SJCRH30 (cell line): ENCODE measurements at regions not wholly inside any gene's neighbourhood (a gene's known extent, or its start where the extent isn't known, plus 50 kb on each side); places are given as distances from the start of the nearest gene placed in this dataset.
"Not testable (repeated sequence)": the region's sequence is repeated elsewhere in the genome, so short reads cannot be mapped to it uniquely, and the experiment has no call there.

ENCODE experiments used
- DNase-seq, 2 experiments: peaks; one replicate each; pipeline ENCODE4 v3.0.0-alpha.2; 2015 to 2020
- H3K27ac ChIP-seq: fragments of 250-450 bp; sonication (Bioruptor Pico); 2 replicates; pipeline ENCODE4 v1.5.1; 2020; ENCODE audit warnings: mild to moderate bottlenecking, moderate library complexity
- H3K27me3 ChIP-seq: fragments of 250-450 bp; sonication (Bioruptor Pico); 2 replicates; pipeline ENCODE4 v1.5.1; 2020; ENCODE audit warnings: mild to moderate bottlenecking, moderate library complexity
- H3K36me3 ChIP-seq: fragments of 250-450 bp; sonication (Bioruptor Pico); 2 replicates; pipeline ENCODE4 v1.5.1; 2020; ENCODE audit warnings: mild to moderate bottlenecking, moderate library complexity
- H3K4me1 ChIP-seq: fragments of 250-450 bp; sonication (Bioruptor Pico); 2 replicates; pipeline ENCODE4 v1.5.1; 2020; ENCODE audit warnings: mild to moderate bottlenecking, moderate library complexity
- H3K4me3 ChIP-seq: fragments of 250-450 bp; sonication (Bioruptor Pico); 2 replicates; pipeline ENCODE4 v1.5.1; 2020; ENCODE audit warnings: mild to moderate bottlenecking, moderate library complexity
- H3K9me3 ChIP-seq: fragments of 250-450 bp; sonication (Bioruptor Pico); replicated peaks from 2 replicates; pipeline ENCODE4 v1.5.1; 2020; ENCODE audit warnings: mild to moderate bottlenecking, moderate library complexity

GRCh38 chr9:85163825-85164224 lies 494.3 kb downstream of the NTRK2 start:
- Histone ChIP-seq H3K4me1 (no peaks in the 10 kb centered on the region), H3K9me3 (no peaks in the 10 kb centered on the region), H3K27ac (no peak overlapping the region), H3K27me3 (no peaks in the 10 kb centered on the region), H3K36me3 (no peaks in the 10 kb centered on the region), H3K4me3 (no peak overlapping the region)
- no peak for DNase-seq

- Histone ChIP-seq H3K4me1 (no peaks in the 10 kb centered on the region), H3K27ac (no peak overlapping the region), H3K27me3 (no peaks in the 10 kb centered on the region), H3K9me3 (no peaks in the 10 kb centered on the region), H3K36me3 (no peaks in the 10 kb centered on the region), H3K4me3 (no peak overlapping the region)
- no peak for DNase-seq
Measured at GRCh38 chr9:85163415-85163814, 493.9 kb downstream of the NTRK2 start.

GRCh38 chr9:85162822-85163221 lies 493.3 kb downstream of the NTRK2 start:
- H3K4me1 ChIP-seq = no peaks in the 10 kb centered on the region

GRCh38 chr9:85160944-85161343 lies 491.4 kb downstream of the NTRK2 start:
- H3K36me3 ChIP-seq = not testable (repeated sequence)

More at GRCh38 chr9:85162822-85163221, 493.3 kb downstream of the NTRK2 start:
- no peaks in the 10 kb centered on the region for H3K27me3 ChIP-seq
- no peak overlapping the region for H3K27ac ChIP-seq
- no peak for DNase-seq
- no peaks in the 10 kb centered on the region for H3K36me3 ChIP-seq
- H3K9me3 ChIP-seq = no peaks in the 10 kb centered on the region
- no peak overlapping the region for H3K4me3 ChIP-seq

GRCh38 chr9:85158512-85158911 lies 489.0 kb downstream of the NTRK2 start:
- no peaks in the 10 kb centered on the region for H3K4me1 ChIP-seq
- H3K36me3 ChIP-seq = no peaks in the 10 kb centered on the region
- no peaks in the 10 kb centered on the region for H3K9me3 ChIP-seq
- H3K27me3 ChIP-seq = peaks cover 3% of the 10 kb centered on the region; the same call in 1 of the 2 replicates
- no peak for DNase-seq
- H3K27ac ChIP-seq = no peak overlapping the region
- H3K4me3 ChIP-seq = no peak overlapping the region

More at GRCh38 chr9:85160944-85161343, 491.4 kb downstream of the NTRK2 start:
- H3K27me3 ChIP-seq, H3K27ac ChIP-seq, H3K4me1 ChIP-seq, DNase-seq, H3K9me3 ChIP-seq, H3K4me3 ChIP-seq: not testable (repeated sequence)

GRCh38 chr9:85157772-85158171 lies 488.2 kb downstream of the NTRK2 start:
- Histone ChIP-seq H3K4me3 (no peak overlapping the region), H3K9me3 (no peaks in the 10 kb centered on the region), H3K4me1 (no peaks in the 10 kb centered on the region), H3K36me3 (no peaks in the 10 kb centered on the region), H3K27me3 (peaks cover 3% of the 10 kb centered on the region; the same call in 1 of the 2 replicates), H3K27ac (no peak overlapping the region)
- no peak for DNase-seq

- Histone ChIP-seq H3K4me1 (no peaks in the 10 kb centered on the region), H3K27me3 (peaks cover 10% of the 10 kb centered on the region), H3K4me3 (no peak overlapping the region), H3K9me3 (no peaks in the 10 kb centered on the region), H3K27ac (no peak overlapping the region), H3K36me3 (no peaks in the 10 kb centered on the region)
- DNase-seq = no peak
Measured at GRCh38 chr9:85156652-85157051, 487.1 kb downstream of the NTRK2 start.

GRCh38 chr9:85155352-85155751 lies 485.8 kb downstream of the NTRK2 start:
- Histone ChIP-seq H3K36me3 (no peaks in the 10 kb centered on the region), H3K27ac (no peak overlapping the region), H3K4me3 (no peak overlapping the region), H3K9me3 (no peaks in the 10 kb centered on the region), H3K27me3 (peaks cover 10% of the 10 kb centered on the region), H3K4me1 (no peaks in the 10 kb centered on the region)
- no peak for DNase-seq

GRCh38 chr9:85151741-85152140 lies 482.2 kb downstream of the NTRK2 start:
- no peak overlapping the region for H3K27ac ChIP-seq
- no peaks in the 10 kb centered on the region for H3K4me1 ChIP-seq
- no peak for DNase-seq
- no peaks in the 10 kb centered on the region for H3K36me3 ChIP-seq
- peaks cover 10% of the 10 kb centered on the region for H3K27me3 ChIP-seq
- H3K4me3 ChIP-seq = no peak overlapping the region
- no peaks in the 10 kb centered on the region for H3K9me3 ChIP-seq

GRCh38 chr9:85151162-85151561 lies 481.6 kb downstream of the NTRK2 start:
- H3K36me3 ChIP-seq = no peaks in the 10 kb centered on the region
- H3K4me1 ChIP-seq = no peaks in the 10 kb centered on the region
- H3K9me3 ChIP-seq = no peaks in the 10 kb centered on the region
- peaks cover 10% of the 10 kb centered on the region for H3K27me3 ChIP-seq
- H3K27ac ChIP-seq = no peak overlapping the region
- no peak for DNase-seq
- H3K4me3 ChIP-seq = no peak overlapping the region

GRCh38 chr9:85147046-85147640 lies 477.6 kb downstream of the NTRK2 start:
- peaks cover under 1% of the 10 kb centered on the region for H3K27me3 ChIP-seq
- H3K4me3 ChIP-seq = no peak overlapping the region
- no peak overlapping the region for H3K27ac ChIP-seq
- H3K9me3 ChIP-seq = no peaks in the 10 kb centered on the region
- no peaks in the 10 kb centered on the region for H3K36me3 ChIP-seq
- H3K4me1 ChIP-seq = no peaks in the 10 kb centered on the region
- DNase-seq = no peak

GRCh38 chr9:85142968-85143367 lies 473.4 kb downstream of the NTRK2 start:
- H3K9me3 ChIP-seq = no peaks in the 10 kb centered on the region
- H3K27ac ChIP-seq = no peak overlapping the region
- no peaks in the 10 kb centered on the region for H3K4me1 ChIP-seq
- H3K27me3 ChIP-seq = no peaks in the 10 kb centered on the region
- no peak overlapping the region for H3K4me3 ChIP-seq
- H3K36me3 ChIP-seq = no peaks in the 10 kb centered on the region
- peak in 1 of 2 experiments; percentile 31 for DNase-seq

- no peaks in the 10 kb centered on the region for H3K36me3 ChIP-seq
- no peak overlapping the region for H3K4me3 ChIP-seq
- H3K4me1 ChIP-seq = no peaks in the 10 kb centered on the region
- DNase-seq = no peak
- no peaks in the 10 kb centered on the region for H3K9me3 ChIP-seq
- H3K27me3 ChIP-seq = no peaks in the 10 kb centered on the region
- H3K27ac ChIP-seq = no peak overlapping the region
Measured at GRCh38 chr9:85142496-85142911, 473.0 kb downstream of the NTRK2 start.

GRCh38 chr9:85137696-85138095 lies 468.2 kb downstream of the NTRK2 start:
- H3K27ac ChIP-seq = no peak overlapping the region
- DNase-seq = no peak
- H3K27me3 ChIP-seq = no peaks in the 10 kb centered on the region
- H3K9me3 ChIP-seq = no peaks in the 10 kb centered on the region
- H3K4me3 ChIP-seq = no peak overlapping the region
- no peaks in the 10 kb centered on the region for H3K4me1 ChIP-seq
- no peaks in the 10 kb centered on the region for H3K36me3 ChIP-seq

GRCh38 chr9:85136987-85137386 lies 467.5 kb downstream of the NTRK2 start:
- no peaks in the 10 kb centered on the region for H3K27me3 ChIP-seq
- no peak for DNase-seq
- H3K4me1 ChIP-seq = no peaks in the 10 kb centered on the region
- no peak overlapping the region for H3K4me3 ChIP-seq
- H3K36me3 ChIP-seq = no peaks in the 10 kb centered on the region
- H3K9me3 ChIP-seq = no peaks in the 10 kb centered on the region
- H3K27ac ChIP-seq = no peak overlapping the region

GRCh38 chr9:85136507-85136906 lies 467.0 kb downstream of the NTRK2 start:
- Histone ChIP-seq H3K9me3 (no peaks in the 10 kb centered on the region), H3K4me1 (no peaks in the 10 kb centered on the region)
- no peak for DNase-seq

More at GRCh38 chr9:85136507-85136906, 467.0 kb downstream of the NTRK2 start:
- H3K27me3 ChIP-seq = no peaks in the 10 kb centered on the region
- no peak overlapping the region for H3K4me3 ChIP-seq
- no peak overlapping the region for H3K27ac ChIP-seq
- H3K36me3 ChIP-seq = no peaks in the 10 kb centered on the region
